Prostate gland (tissue), 2 donors: ENCODE measurements at regions not wholly inside any gene's neighbourhood (a gene's known extent, or its start where the extent isn't known, plus 50 kb on each side); places are given as distances from the start of the nearest gene placed in this dataset.

Experiments used
- CTCF ChIP-seq, 4 experiments: fragments of 200-600 bp in 2 of 4; fragments of 450-650 bp in 2 of 4; sonication (generic) in 2 of 4; IDR thresholded peaks; 1 replicate in 3 of 4; 2 replicates in 1 of 4; pipeline ENCODE4 v1.5.1; 2016 to 2019; ENCODE audit warnings: antibody characterized with exemption in 4 of 4, mild to moderate bottlenecking in 2 of 4, moderate library complexity in 2 of 4
- POLR2A ChIP-seq: fragments of 450-650 bp; IDR thresholded peaks from one replicate; pipeline ENCODE4 v1.6.1; 2016; ENCODE audit warnings: antibody characterized with exemption, mild to moderate bottlenecking

- TF ChIP-seq CTCF (IDR thresholded peaks at IDR 0.05) (no peak), POLR2A (no peak)
These were observed 99.7 kb upstream of the KIF2A start for GRCh38 chr5:62206150-62206829.
